ENCODE measurements at regions not wholly inside any gene's neighbourhood (a gene's known extent, or its start where the extent isn't known, plus 50 kb on each side); places are given as distances from the start of the nearest gene placed in this dataset.
"Not testable (repeated sequence)": the region's sequence is repeated elsewhere in the genome, so short reads cannot be mapped to it uniquely, and the experiment has no call there.

DNA sequence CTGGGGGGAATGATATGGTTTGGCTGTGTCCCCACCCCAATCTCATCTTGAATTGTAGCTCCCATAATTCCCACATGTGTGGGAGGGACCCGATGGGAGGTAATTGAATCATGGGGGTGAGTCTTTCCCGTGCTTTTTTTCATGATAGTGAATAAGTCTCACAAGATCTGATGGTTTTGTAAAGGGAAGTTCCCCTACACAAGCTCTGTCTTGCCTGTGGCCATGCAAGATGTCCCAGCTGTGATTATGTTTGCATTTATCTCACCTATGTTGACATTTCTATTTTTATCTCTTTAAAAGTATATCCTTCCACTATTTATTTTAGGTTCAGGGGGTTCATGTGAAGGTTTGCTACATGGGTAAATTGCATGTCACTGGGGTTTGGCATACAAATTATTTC, 323.9 kb upstream of the GLI3 start:
- WGBS, 2 experiments (ENCODE audit: extremely low coverage in 1 of 2, insufficient coverage in 1 of 2, insufficient read length in 1 of 2, insufficient replicate concordance in 2 of 2, low coverage in 1 of 2, low lambda C conversion rate in 2 of 2, missing lambda C conversion rate in 1 of 2), result 66% methylated on average over 2 of the region's 2 CpGs; no CpG with 5 or more reads in 1 of the 2 experiments
- DNase-seq (ENCODE audit: low read depth in 1 of 2, low spot score in 2 of 2), result no peak

DNA sequence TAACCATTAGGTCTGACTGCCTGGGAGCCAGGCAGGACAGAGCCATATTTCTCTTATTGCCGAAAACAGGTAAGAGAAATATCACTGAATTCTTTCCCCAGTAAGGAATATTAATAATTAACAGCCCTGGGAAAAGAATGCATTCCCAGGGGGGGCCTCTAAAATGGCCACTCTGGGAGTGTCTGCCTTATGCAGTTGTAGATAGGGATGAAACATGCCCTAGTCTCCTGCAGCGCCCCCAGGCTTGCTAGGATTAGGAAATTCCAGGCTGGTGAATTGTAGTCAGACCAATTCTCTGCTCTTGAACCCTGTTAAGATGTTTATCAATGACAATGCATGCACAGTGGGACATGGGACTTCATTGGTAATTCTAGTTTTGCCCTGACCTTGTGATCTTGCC, 317.9 kb upstream of the GLI3 start:
- H2BK12ac ChIP-seq (ENCODE audit: low read depth, low read length); H3K36me3 ChIP-seq (ENCODE audit: control insufficient read depth in 2 of 4, insufficient read depth in 4 of 4, low read length in 3 of 4); H2BK20ac ChIP-seq (ENCODE audit: low read length); POLR2A ChIA-PET (ENCODE audit: partially characterized antibody); H2BK5ac ChIP-seq (ENCODE audit: low read depth, low read length); H3K4me3 ChIP-seq (ENCODE audit: extremely low read depth in 1 of 4, insufficient read depth in 2 of 4, low read depth in 3 of 4, low read length in 4 of 4); H3K14ac ChIP-seq (ENCODE audit: insufficient read length); H3K56ac ChIP-seq (replicated peaks; ENCODE audit: insufficient read length, low read depth, low read length); H4K5ac ChIP-seq (ENCODE audit: insufficient read length, low read depth, low read length); H2AFZ ChIP-seq (ENCODE audit: low read length); H3K4me2 ChIP-seq (ENCODE audit: insufficient read depth in 1 of 2, low read depth in 2 of 2, low read length in 2 of 2); H4K91ac ChIP-seq (replicated peaks; ENCODE audit: insufficient read length, low read length); H2BK120ac ChIP-seq (replicated peaks; ENCODE audit: low read depth, low read length); H4K8ac ChIP-seq (ENCODE audit: extremely low read depth, insufficient read depth, low read length); H3K23me2 ChIP-seq (ENCODE audit: low read depth, low read length); H3K27me3 ChIP-seq (replicated peaks in 1 of 4; ENCODE audit: control insufficient read depth in 3 of 4, extremely low read depth in 1 of 4, insufficient read depth in 3 of 4, low read length in 3 of 4); H3K18ac ChIP-seq (ENCODE audit: extremely low read depth, low read length); H3K4me1 ChIP-seq (replicated peaks in 1 of 4; ENCODE audit: control insufficient read depth in 3 of 4, insufficient read depth in 4 of 4, low read length in 3 of 4); FAIRE-seq; H4K20me1 ChIP-seq (replicated peaks in 1 of 2; ENCODE audit: control insufficient read depth in 1 of 2, insufficient read depth in 2 of 2, low read length in 2 of 2); H2BK15ac ChIP-seq (ENCODE audit: low read length); H3K79me2 ChIP-seq (ENCODE audit: control insufficient read depth in 1 of 2, insufficient read depth in 2 of 2, low read length in 2 of 2); H3K27ac ChIP-seq (ENCODE audit: low read depth, low read length); DNase-seq (ENCODE audit: low read depth in 1 of 2, low spot score in 2 of 2); CTCF ChIA-PET (ENCODE audit: partially characterized antibody); H3K9ac ChIP-seq (replicated peaks in 1 of 4; ENCODE audit: extremely low read depth in 1 of 4, low read depth in 3 of 4, low read length in 3 of 4); H2AK5ac ChIP-seq (ENCODE audit: low read depth, low read length); H3K23ac ChIP-seq (ENCODE audit: insufficient read length); H3K4ac ChIP-seq (replicated peaks; ENCODE audit: insufficient read length, low read depth, low read length); H3K79me1 ChIP-seq (ENCODE audit: low read depth, low read length): not testable (repeated sequence)
- WGBS, 2 experiments (ENCODE audit: extremely low coverage in 1 of 2, insufficient coverage in 1 of 2, insufficient read length in 1 of 2, insufficient replicate concordance in 2 of 2, low coverage in 1 of 2, low lambda C conversion rate in 2 of 2, missing lambda C conversion rate in 1 of 2), result 94% methylated on average over 2 of the region's 2 CpGs; no CpG with 5 or more reads in 1 of the 2 experiments
- peaks cover 29 to 34% of the 10 kb centered on the region in 2 experiments for H3K9me3 ChIP-seq (ENCODE audit: insufficient read depth in 2 of 2, low read depth in 1 of 2, low read length in 1 of 2)

More for the DNA sequence above, 323.9 kb upstream of the GLI3 start:
- Histone ChIP-seq H4K20me1 (replicated peaks in 1 of 2; ENCODE audit: control insufficient read depth in 1 of 2, insufficient read depth in 2 of 2, low read length in 2 of 2) (no peaks in the 10 kb centered on the region), H3K4me3 (ENCODE audit: extremely low read depth in 1 of 4, insufficient read depth in 2 of 4, low read depth in 3 of 4, low read length in 4 of 4) (no peak overlapping the region), H3K23me2 (ENCODE audit: low read depth, low read length) (no peaks in the 10 kb centered on the region), H2BK120ac (replicated peaks; ENCODE audit: low read depth, low read length) (no peak overlapping the region), H4K5ac (ENCODE audit: insufficient read length, low read depth, low read length) (no peak overlapping the region), H4K8ac (ENCODE audit: extremely low read depth, insufficient read depth, low read length) (no peak overlapping the region), H3K14ac (ENCODE audit: insufficient read length) (no peak overlapping the region), H3K36me3 (ENCODE audit: control insufficient read depth in 2 of 4, insufficient read depth in 4 of 4, low read length in 3 of 4) (no peaks in the 10 kb centered on the region), H3K9ac (replicated peaks in 1 of 4; ENCODE audit: extremely low read depth in 1 of 4, low read depth in 3 of 4, low read length in 3 of 4) (no peak overlapping the region), H3K27ac (ENCODE audit: low read depth, low read length) (no peak overlapping the region), H3K9me3 (ENCODE audit: insufficient read depth in 2 of 2, low read depth in 1 of 2, low read length in 1 of 2) (0 out of 4 replicates have a peak, but pooled peaks cover under 1 to 3% of the 10 kb centered on the region in 2 experiments), H2AFZ (ENCODE audit: low read length) (no peak overlapping the region), H3K79me2 (ENCODE audit: control insufficient read depth in 1 of 2, insufficient read depth in 2 of 2, low read length in 2 of 2) (no peaks in the 10 kb centered on the region), H4K91ac (replicated peaks; ENCODE audit: insufficient read length, low read length) (no peak overlapping the region), H3K23ac (ENCODE audit: insufficient read length) (no peak overlapping the region), H2BK15ac (ENCODE audit: low read length) (no peak overlapping the region), H3K56ac (replicated peaks; ENCODE audit: insufficient read length, low read depth, low read length) (no peak overlapping the region), H3K4me2 (ENCODE audit: insufficient read depth in 1 of 2, low read depth in 2 of 2, low read length in 2 of 2) (no peak overlapping the region), H3K4me1 (replicated peaks in 1 of 4; ENCODE audit: control insufficient read depth in 3 of 4, insufficient read depth in 4 of 4, low read length in 3 of 4) (no peaks in the 10 kb centered on the region), H3K79me1 (ENCODE audit: low read depth, low read length) (no peaks in the 10 kb centered on the region), H3K4ac (replicated peaks; ENCODE audit: insufficient read length, low read depth, low read length) (no peak overlapping the region), H3K18ac (ENCODE audit: extremely low read depth, low read length) (no peak overlapping the region), H2BK12ac (ENCODE audit: low read depth, low read length) (no peak overlapping the region), H3K27me3 (replicated peaks in 1 of 4; ENCODE audit: control insufficient read depth in 3 of 4, extremely low read depth in 1 of 4, insufficient read depth in 3 of 4, low read length in 3 of 4) (no peaks in the 10 kb centered on the region), H2BK20ac (ENCODE audit: low read length) (no peak overlapping the region), H2AK5ac (ENCODE audit: low read depth, low read length) (no peak overlapping the region), H2BK5ac (ENCODE audit: low read depth, low read length) (no peak overlapping the region)
- CTCF ChIA-PET (ENCODE audit: partially characterized antibody), result interaction anchor here (1.3 kb wide), 2 partner anchors 129 to 620 kb away, joined by 3 to 6 read pairs; no protein-coding TSS in a partner anchor
- no peak for FAIRE-seq
- TF ChIP-seq SAP30 (IDR thresholded peaks at IDR 0.05; ENCODE audit: insufficient read depth, insufficient replicate concordance, low read length) (no peak), ASH2L (IDR thresholded peaks at IDR 0.05; ENCODE audit: low read length) (no peak)
- POLR2A ChIA-PET (ENCODE audit: partially characterized antibody), result no interaction called here

Data from H1 (cell line).